ENCODE measurements at regions not wholly inside any gene's neighbourhood (a gene's known extent, or its start where the extent isn't known, plus 50 kb on each side); places are given as distances from the start of the nearest gene placed in this dataset.

DNA sequence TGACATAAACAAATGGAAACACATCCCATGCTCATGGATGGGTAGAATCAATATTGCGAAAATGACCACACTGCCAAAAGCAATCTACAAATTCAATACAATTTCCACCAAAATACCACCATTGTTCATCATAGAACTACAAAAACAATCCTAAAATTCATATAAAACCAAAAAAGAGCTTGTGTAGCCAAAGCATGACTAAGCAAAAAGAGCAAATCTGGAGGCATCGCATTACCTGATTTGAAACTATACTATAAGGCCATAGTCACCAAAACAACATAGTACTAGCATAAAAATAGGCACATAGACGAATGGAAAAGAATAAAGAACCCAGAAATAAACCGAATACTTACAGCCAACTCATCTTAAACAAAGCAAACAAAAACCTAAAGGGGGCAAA lies 342.8 kb upstream of the AGA start:
- Histone ChIP-seq H3K4me3 (replicated peaks; ENCODE audit: insufficient read depth, low read length) (no peak overlapping the region), H3K27ac (replicated peaks) (no peak overlapping the region)

DNA sequence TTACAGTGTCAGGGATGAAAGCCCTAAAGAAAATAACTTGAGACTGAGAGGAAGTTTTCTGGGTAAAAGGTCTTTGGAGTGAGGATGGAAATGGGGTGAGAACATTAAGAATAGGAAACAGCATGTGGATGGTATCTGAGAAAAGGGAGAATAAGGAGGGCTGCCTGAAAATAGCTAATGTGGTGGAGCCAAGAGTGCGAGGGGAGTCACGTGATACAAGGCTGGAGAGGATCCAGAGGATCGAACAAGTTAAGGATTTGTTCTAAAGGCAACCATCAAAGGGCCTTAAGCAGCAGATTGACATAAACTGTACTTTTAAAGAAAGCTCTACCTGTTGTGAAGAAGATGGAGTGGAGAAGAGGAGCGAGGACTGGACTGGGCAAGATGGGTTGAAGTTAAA lies 347.4 kb upstream of the AGA start:
- Histone ChIP-seq H3K27me3 (ENCODE audit: insufficient read depth, poor library complexity, severe bottlenecking) (no peaks in the 10 kb centered on the region), H3K4me3 (replicated peaks; ENCODE audit: insufficient read depth, low read length) (no peak overlapping the region), H3K27ac (replicated peaks) (no peak overlapping the region)
- DNase-seq (ENCODE audit: low read depth in 1 of 2, low spot score in 1 of 2), result no peak
- TF ChIP-seq POLR2AphosphoS5 (IDR thresholded peaks at IDR 0.05; ENCODE audit: low read depth), result no peak
- TF ChIP-seq, protein P1, sequence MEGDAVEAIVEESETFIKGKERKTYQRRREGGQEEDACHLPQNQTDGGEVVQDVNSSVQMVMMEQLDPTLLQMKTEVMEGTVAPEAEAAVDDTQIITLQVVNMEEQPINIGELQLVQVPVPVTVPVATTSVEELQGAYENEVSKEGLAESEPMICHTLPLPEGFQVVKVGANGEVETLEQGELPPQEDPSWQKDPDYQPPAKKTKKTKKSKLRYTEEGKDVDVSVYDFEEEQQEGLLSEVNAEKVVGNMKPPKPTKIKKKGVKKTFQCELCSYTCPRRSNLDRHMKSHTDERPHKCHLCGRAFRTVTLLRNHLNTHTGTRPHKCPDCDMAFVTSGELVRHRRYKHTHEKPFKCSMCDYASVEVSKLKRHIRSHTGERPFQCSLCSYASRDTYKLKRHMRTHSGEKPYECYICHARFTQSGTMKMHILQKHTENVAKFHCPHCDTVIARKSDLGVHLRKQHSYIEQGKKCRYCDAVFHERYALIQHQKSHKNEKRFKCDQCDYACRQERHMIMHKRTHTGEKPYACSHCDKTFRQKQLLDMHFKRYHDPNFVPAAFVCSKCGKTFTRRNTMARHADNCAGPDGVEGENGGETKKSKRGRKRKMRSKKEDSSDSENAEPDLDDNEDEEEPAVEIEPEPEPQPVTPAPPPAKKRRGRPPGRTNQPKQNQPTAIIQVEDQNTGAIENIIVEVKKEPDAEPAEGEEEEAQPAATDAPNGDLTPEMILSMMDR (IDR thresholded peaks at IDR 0.05; ENCODE audit: insufficient read depth, low read length), result no peak
- no peak for TF ChIP-seq SPI1 (IDR thresholded peaks at IDR 0.05; ENCODE audit: borderline replicate concordance, low read depth)
- TF ChIP-seq, protein P2, sequence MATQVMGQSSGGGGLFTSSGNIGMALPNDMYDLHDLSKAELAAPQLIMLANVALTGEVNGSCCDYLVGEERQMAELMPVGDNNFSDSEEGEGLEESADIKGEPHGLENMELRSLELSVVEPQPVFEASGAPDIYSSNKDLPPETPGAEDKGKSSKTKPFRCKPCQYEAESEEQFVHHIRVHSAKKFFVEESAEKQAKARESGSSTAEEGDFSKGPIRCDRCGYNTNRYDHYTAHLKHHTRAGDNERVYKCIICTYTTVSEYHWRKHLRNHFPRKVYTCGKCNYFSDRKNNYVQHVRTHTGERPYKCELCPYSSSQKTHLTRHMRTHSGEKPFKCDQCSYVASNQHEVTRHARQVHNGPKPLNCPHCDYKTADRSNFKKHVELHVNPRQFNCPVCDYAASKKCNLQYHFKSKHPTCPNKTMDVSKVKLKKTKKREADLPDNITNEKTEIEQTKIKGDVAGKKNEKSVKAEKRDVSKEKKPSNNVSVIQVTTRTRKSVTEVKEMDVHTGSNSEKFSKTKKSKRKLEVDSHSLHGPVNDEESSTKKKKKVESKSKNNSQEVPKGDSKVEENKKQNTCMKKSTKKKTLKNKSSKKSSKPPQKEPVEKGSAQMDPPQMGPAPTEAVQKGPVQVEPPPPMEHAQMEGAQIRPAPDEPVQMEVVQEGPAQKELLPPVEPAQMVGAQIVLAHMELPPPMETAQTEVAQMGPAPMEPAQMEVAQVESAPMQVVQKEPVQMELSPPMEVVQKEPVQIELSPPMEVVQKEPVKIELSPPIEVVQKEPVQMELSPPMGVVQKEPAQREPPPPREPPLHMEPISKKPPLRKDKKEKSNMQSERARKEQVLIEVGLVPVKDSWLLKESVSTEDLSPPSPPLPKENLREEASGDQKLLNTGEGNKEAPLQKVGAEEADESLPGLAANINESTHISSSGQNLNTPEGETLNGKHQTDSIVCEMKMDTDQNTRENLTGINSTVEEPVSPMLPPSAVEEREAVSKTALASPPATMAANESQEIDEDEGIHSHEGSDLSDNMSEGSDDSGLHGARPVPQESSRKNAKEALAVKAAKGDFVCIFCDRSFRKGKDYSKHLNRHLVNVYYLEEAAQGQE (IDR thresholded peaks at IDR 0.05; ENCODE audit: insufficient replicate concordance, low read depth), result no peak
- TF ChIP-seq GABPA (IDR thresholded peaks at IDR 0.05; ENCODE audit: low read depth), result no peak

More for the DNA sequence above, 342.8 kb upstream of the AGA start:
- no peak for DNase-seq (ENCODE audit: low read depth in 1 of 2, low spot score in 1 of 2)
- TF ChIP-seq, protein P2 (IDR thresholded peaks at IDR 0.05; ENCODE audit: insufficient replicate concordance, low read depth), result no peak
- TF ChIP-seq, protein P1 (IDR thresholded peaks at IDR 0.05; ENCODE audit: insufficient read depth, low read length), result no peak
- no peak for TF ChIP-seq SPI1 (IDR thresholded peaks at IDR 0.05; ENCODE audit: borderline replicate concordance, low read depth)
- H3K27me3 ChIP-seq (ENCODE audit: insufficient read depth, poor library complexity, severe bottlenecking), result no peaks in the 10 kb centered on the region

DNA sequence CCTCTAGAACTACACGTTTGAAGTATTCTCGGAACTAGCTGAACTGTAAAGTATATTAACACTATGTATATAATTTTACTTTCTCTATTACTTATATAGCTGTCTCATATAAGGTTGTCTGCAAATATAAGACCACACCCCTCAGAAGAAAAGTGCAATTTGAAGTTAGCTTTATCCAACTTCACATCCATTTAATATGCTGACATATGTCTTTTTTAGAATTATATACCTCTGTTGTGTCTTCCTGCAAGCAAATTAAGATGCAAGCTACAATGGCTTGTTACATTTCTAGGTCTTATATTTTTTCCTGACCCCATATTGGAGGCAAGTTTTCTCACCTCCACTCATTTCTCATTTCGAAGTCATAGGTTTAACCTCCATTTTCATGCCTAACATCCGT lies 349.0 kb upstream of the AGA start:
- no peak overlapping the region for H3K27ac ChIP-seq (replicated peaks)
- no peak for DNase-seq (ENCODE audit: low read depth in 1 of 2, low spot score in 1 of 2)
- H3K4me3 ChIP-seq (replicated peaks; ENCODE audit: insufficient read depth, low read length), result no peak overlapping the region
- no peak for TF ChIP-seq SPI1 (IDR thresholded peaks at IDR 0.05; ENCODE audit: borderline replicate concordance, low read depth)
- no peak for TF ChIP-seq GABPA (IDR thresholded peaks at IDR 0.05; ENCODE audit: low read depth)
- TF ChIP-seq, protein P2 (IDR thresholded peaks at IDR 0.05; ENCODE audit: insufficient replicate concordance, low read depth), result no peak
- TF ChIP-seq, protein P1 (IDR thresholded peaks at IDR 0.05; ENCODE audit: insufficient read depth, low read length), result no peak
- TF ChIP-seq POLR2AphosphoS5 (IDR thresholded peaks at IDR 0.05; ENCODE audit: low read depth), result no peak
- no peaks in the 10 kb centered on the region for H3K27me3 ChIP-seq (ENCODE audit: insufficient read depth, poor library complexity, severe bottlenecking)

Measured in HL-60 (cell line).